Testis (tissue), 2 donors: ENCODE measurements at regions not wholly inside any gene's neighbourhood (a gene's known extent, or its start where the extent isn't known, plus 50 kb on each side); places are given as distances from the start of the nearest gene placed in this dataset.

ENCODE experiments used
- POLR2A ChIP-seq: fragments of 450-650 bp; IDR thresholded peaks from one replicate; pipeline ENCODE4 v1.6.1; 2017; ENCODE audit warnings: antibody characterized with exemption, mild to moderate bottlenecking, moderate library complexity
- TF ChIP-seq, protein P1 (sequence below), 3 experiments: fragments of 450-650 bp in 2 of 3; fragments of 200-600 bp in 1 of 3; sonication (generic) in 1 of 3; IDR thresholded peaks; one replicate each; pipeline ENCODE4 v1.5.1; 2016 to 2019; ENCODE audit warnings: antibody characterized with exemption in 3 of 3, mild to moderate bottlenecking in 2 of 3, moderate library complexity in 1 of 3

DNA sequence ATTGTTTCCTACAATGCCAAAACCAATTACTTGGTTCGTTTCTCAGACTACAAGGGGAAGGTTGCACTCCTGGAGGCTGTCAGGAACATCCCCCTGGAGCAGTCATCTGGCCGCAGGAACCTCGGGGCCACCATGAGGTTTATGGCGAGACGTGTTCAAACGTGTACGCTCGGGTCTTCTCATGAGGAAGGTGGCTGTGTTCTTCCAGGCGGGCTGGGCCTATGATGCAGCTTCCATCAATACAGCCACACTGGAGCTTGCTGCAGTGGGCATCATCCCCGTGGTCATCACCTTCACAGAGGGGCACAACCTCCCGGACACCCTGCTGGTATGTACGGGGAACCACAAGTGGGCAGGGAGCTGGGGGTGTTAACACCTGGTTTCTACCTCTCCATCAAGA, 94.5 kb upstream of the COL6A5 start:
- TF ChIP-seq, protein P1, sequence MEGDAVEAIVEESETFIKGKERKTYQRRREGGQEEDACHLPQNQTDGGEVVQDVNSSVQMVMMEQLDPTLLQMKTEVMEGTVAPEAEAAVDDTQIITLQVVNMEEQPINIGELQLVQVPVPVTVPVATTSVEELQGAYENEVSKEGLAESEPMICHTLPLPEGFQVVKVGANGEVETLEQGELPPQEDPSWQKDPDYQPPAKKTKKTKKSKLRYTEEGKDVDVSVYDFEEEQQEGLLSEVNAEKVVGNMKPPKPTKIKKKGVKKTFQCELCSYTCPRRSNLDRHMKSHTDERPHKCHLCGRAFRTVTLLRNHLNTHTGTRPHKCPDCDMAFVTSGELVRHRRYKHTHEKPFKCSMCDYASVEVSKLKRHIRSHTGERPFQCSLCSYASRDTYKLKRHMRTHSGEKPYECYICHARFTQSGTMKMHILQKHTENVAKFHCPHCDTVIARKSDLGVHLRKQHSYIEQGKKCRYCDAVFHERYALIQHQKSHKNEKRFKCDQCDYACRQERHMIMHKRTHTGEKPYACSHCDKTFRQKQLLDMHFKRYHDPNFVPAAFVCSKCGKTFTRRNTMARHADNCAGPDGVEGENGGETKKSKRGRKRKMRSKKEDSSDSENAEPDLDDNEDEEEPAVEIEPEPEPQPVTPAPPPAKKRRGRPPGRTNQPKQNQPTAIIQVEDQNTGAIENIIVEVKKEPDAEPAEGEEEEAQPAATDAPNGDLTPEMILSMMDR (IDR thresholded peaks at IDR 0.05): no peak
- no peak for TF ChIP-seq POLR2A
